ENCODE measurements at regions not wholly inside any gene's neighbourhood (a gene's known extent, or its start where the extent isn't known, plus 50 kb on each side); places are given as distances from the start of the nearest gene placed in this dataset.

DNA sequence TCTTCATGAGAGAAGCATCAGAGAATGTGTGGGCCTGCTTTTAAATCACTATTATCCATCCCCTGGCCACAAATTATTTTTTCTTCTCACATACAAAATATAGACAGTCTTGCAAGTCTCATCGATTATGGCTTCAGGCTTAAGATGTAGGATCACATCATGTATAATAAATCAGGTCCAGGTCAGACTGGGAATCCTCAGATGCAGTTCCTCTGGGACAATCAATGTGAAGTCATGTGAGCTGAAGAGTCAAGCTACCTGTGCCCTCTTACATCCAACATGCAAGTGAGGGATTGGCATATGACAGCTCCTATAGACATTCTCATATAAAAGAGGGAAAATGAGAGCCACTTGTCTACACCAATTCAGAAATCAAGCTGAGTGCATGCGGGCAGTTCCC lies 631.8 kb downstream of the PTPRU start:
- Histone ChIP-seq H3K4me3 (no peak overlapping the region), H3K27ac (no peak overlapping the region), H3K4me1 (no peaks in the 10 kb centered on the region), H3K36me3 (no peaks in the 10 kb centered on the region), H3K27me3 (no peaks in the 10 kb centered on the region; the same call in 1 of the 2 replicates), H3K9me3 (replicated peaks) (no peaks in the 10 kb centered on the region; the same call in 1 of the 2 replicates)
- DNase-seq = no peak

DNA sequence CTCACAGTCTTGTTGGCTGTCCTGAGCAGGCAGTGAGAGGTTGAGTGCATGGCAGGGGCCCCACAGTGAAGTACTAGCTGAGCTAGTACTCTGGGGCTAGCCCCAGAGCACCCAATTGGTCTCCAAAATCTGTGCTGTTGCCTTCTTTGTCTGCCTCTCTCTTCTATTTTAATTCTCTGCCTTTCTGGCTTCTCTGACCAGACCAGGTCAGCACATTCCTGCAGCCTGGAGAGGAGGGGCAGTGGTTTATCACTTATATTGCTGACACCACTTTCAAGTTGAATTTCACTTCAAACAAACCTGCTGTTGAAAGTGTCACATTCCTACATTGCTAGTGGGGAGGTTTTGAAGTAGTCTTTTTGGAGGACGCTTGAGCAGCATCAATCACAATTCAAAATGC lies 628.7 kb downstream of the PTPRU start:
- Histone ChIP-seq H3K4me3 (no peak overlapping the region), H3K4me1 (no peaks in the 10 kb centered on the region), H3K27ac (no peak overlapping the region), H3K9me3 (replicated peaks) (peaks cover 4% of the 10 kb centered on the region; the same call in 1 of the 2 replicates), H3K36me3 (no peaks in the 10 kb centered on the region), H3K27me3 (no peaks in the 10 kb centered on the region; the same call in 1 of the 2 replicates)
- DNase-seq = no peak

DNA sequence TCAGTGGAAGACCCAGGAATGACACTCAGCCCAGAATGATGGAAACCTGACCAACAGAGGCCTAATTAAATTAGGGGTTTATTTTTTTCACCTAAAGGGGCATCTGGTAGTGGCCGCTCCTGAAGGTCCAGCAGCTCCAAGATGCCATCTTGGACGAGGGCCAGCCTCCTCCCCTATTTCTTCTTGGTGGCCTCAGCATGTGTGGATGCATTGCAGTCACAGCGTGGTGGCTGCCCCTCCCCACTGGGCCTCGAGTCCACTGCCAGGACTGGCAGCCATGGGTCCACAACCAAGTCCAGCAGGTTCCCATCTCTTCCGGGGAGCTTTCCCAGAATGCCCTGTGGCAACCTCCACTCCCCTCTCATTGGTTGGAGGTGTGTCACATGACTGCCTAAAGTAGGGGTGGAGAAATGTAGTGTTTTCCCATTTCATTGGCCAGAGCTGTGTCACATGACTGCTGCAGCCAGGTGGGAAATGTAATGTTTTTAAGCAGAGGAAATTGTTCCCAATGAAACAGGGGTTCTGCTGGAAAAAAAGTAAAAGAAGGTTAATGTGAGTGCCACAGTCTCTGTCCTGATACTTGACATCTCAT lies 628.2 kb downstream of the PTPRU start:
- Histone ChIP-seq H3K4me1 (no peaks in the 10 kb centered on the region), H3K9me3 (replicated peaks) (peaks cover 4% of the 10 kb centered on the region; the same call in 1 of the 2 replicates)
- no peak for DNase-seq

DNA sequence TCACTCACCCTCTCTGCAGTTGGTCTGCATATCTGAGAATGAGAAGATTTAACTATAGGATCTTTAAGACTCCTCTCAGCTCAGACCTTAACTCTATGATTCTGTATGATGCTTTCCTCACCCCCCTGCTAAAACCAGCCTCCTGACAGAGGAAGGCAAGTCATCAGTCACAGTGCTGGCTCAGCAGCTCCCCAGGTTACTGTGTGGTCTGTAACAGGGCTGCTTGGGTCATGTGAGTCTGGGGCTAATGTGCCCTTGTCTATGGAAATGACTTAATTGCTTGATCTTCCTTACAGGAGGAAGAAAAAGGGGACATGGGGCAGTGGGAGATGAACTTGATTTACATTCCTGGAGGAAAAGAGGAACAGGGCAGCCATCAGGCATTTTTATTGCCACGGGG lies 625.6 kb downstream of the PTPRU start:
- Histone ChIP-seq H3K36me3 (no peaks in the 10 kb centered on the region), H3K27ac (no peak overlapping the region)
- DNase-seq = no peak

More for the DNA sequence above, 628.2 kb downstream of the PTPRU start:
- Histone ChIP-seq H3K27ac (no peak overlapping the region), H3K4me3 (no peak overlapping the region), H3K36me3 (no peaks in the 10 kb centered on the region), H3K27me3 (no peaks in the 10 kb centered on the region; the same call in 1 of the 2 replicates)

DNA sequence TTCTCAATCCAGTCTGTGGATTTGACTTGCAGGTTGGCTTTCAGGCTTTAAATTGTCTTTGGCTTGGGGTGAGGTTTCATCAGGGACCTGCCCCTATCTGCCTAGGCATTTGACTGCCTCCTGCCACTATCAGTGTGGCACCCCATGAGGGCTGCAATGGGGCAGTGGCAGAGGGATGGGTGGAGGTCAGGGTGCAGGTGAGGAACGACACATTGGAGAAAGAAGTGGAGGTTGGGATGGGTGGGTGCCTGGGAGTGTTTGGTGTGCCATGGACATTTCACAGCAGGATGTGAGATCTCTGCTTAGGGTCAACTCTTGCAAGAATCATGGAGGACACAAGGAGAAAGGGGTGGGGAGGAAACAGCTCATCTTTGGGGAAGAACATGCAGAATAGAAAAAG lies 625.1 kb downstream of the PTPRU start:
- DNase-seq = no peak
- Histone ChIP-seq H3K27me3 (no peaks in the 10 kb centered on the region; the same call in 1 of the 2 replicates), H3K4me1 (no peaks in the 10 kb centered on the region; the same call in 1 of the 2 replicates), H3K36me3 (no peaks in the 10 kb centered on the region), H3K9me3 (replicated peaks) (peaks cover 4% of the 10 kb centered on the region; the same call in 1 of the 2 replicates), H3K27ac (no peak overlapping the region), H3K4me3 (no peak overlapping the region)

More for the DNA sequence above, 625.6 kb downstream of the PTPRU start:
- H3K9me3 ChIP-seq (replicated peaks) = peaks cover 4% of the 10 kb centered on the region; the same call in 1 of the 2 replicates
- no peak overlapping the region for H3K4me3 ChIP-seq
- H3K4me1 ChIP-seq = no peaks in the 10 kb centered on the region; the same call in 1 of the 2 replicates
- no peaks in the 10 kb centered on the region; the same call in 1 of the 2 replicates for H3K27me3 ChIP-seq

DNA sequence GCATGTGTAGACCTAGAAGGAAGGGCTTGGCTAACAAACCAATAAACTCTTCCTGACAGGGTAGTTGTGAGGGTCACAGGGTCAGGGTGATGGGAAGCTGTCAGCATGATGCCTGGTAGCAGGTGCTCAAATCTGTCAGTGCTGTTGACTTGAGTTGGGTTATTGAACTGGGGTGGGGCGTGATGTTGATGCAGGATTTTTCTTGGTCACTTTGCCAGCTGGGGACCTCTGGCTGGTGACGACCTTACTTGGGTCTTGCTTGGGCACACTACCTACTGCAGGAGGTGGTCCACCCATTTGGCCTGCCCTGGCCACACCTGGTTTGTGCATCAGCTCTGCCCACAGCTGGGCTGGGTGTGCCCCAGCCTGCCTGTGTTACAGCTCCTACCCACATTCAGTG lies 624.4 kb downstream of the PTPRU start:
- no peaks in the 10 kb centered on the region for H3K36me3 ChIP-seq
- peaks cover 3% of the 10 kb centered on the region; the same call in 1 of the 2 replicates for H3K27me3 ChIP-seq
- DNase-seq = no peak
- H3K4me1 ChIP-seq = no peaks in the 10 kb centered on the region; the same call in 1 of the 2 replicates
- H3K9me3 ChIP-seq (replicated peaks) = peaks cover 4% of the 10 kb centered on the region; the same call in 1 of the 2 replicates
- H3K27ac ChIP-seq = no peak overlapping the region
- no peak overlapping the region for H3K4me3 ChIP-seq

DNA sequence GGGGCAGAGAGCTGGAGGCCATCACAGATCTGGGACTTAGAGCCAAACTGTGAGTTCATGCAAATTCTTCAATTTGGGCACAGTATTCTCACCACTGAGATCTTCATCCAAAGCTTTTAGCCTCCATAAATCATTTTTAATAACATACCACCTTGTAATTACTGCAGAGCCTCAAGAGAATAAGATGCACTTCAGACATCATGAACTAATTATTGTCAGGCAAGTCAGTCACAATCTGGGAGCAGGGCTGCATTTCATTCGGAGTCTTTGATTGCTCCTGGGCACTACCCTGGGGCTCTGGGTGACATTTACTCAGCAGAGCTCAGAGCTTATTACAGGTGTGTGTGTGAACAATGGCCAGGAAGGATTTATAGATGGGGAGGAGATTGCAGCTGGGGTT lies 623.7 kb downstream of the PTPRU start:
- Histone ChIP-seq H3K9me3 (replicated peaks) (peaks cover 4% of the 10 kb centered on the region; the same call in 1 of the 2 replicates), H3K4me1 (no peaks in the 10 kb centered on the region; the same call in 1 of the 2 replicates), H3K27ac (no peak overlapping the region), H3K36me3 (no peaks in the 10 kb centered on the region), H3K4me3 (no peak overlapping the region), H3K27me3 (peaks cover 9% of the 10 kb centered on the region)
- DNase-seq = no peak

DNA sequence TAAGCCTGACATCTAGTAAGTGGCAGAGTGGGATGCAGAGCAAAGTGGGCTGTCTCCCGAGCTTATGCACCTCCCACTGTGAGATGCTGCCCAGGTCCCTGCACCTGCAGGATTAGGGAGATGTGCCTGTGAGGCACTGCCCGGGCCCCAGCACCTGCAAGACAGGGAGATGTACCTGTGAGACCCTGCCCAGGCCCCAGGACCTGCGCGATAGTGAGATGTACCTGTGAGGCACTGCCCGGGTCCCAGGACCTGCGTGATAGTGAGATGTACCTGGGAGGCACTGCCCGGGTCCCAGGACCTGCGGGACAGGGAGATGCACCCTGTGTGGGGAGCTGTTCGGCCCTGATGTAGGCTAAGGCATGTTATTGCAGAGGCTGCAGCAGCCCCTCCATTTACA lies 622.8 kb downstream of the PTPRU start:
- Histone ChIP-seq H3K4me1 (no peaks in the 10 kb centered on the region; the same call in 1 of the 2 replicates), H3K9me3 (replicated peaks) (peaks cover 4% of the 10 kb centered on the region; the same call in 1 of the 2 replicates), H3K4me3 (no peak overlapping the region), H3K27me3 (peaks cover 10% of the 10 kb centered on the region), H3K36me3 (no peaks in the 10 kb centered on the region), H3K27ac (no peak overlapping the region)
- no peak for DNase-seq

DNA sequence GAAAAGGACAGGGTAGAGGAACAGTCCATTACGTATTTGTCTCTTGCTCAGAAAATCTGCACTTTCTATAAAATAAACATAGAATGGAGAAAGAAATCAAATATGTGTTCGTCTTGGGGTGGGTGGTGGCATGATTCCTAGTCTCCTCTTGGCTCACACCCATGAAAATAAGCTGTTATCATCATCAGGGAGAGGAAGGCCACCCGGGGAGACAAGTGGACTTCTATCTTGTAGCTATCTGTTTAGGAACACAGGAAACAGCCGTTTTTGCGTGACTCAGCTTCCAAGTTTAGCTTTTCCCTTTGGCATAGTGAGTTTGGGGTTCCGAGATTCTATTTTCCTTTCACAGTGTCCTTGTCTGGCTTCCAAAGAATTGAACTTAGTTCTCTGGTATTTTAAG lies 622.3 kb downstream of the PTPRU start:
- Histone ChIP-seq H3K27me3 (peaks cover 10% of the 10 kb centered on the region), H3K9me3 (replicated peaks) (peaks cover 4% of the 10 kb centered on the region; the same call in 1 of the 2 replicates), H3K4me3 (no peak overlapping the region), H3K4me1 (no peaks in the 10 kb centered on the region; the same call in 1 of the 2 replicates), H3K36me3 (no peaks in the 10 kb centered on the region), H3K27ac (no peak overlapping the region)
- peak in 1 of 2 experiments; percentile 21 for DNase-seq

DNA sequence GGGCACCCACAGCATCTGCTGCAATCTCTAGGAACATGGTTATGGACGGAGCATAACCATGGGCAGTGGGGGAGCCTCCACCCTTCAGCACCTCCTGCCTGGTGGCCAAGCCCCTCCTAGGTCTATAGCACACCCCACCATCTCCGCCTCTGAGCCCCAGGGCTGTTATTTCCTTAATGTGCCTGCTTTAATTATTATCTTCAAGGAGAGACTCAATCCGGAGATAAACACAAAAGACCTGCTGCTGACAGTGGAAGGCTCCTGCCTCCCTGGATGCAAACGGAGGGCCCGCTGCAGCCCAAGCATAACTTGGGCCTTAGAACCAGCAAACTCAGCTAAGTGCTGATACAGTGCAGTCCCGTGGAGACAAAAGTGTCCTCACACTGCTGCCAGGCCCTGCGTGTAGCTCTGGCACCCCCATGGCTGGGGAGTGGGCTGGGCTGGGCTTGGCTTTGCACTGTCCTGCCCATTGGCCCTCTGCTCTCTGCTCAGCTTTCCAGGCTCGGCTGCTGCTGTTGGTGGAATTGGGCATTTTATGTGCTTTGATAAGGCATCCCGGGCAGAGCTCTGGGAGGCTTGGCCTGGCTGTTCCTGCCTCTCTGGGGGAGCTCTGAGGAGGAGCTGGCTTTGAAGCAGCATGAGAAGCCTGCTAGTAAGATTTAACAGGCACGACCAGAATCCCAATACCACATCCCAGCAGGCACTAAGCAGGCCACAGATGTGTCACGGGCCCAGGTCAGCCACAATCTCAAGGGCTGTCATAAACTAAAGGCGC lies 620.2 kb downstream of the PTPRU start:
- Histone ChIP-seq H3K4me3 (no peak overlapping the region), H3K9me3 (replicated peaks) (peaks cover 4% of the 10 kb centered on the region; the same call in 1 of the 2 replicates), H3K36me3 (no peaks in the 10 kb centered on the region), H3K4me1 (no peaks in the 10 kb centered on the region; the same call in 1 of the 2 replicates), H3K27ac (no peak overlapping the region), H3K27me3 (peaks cover 10% of the 10 kb centered on the region)
- no peak for DNase-seq

DNA sequence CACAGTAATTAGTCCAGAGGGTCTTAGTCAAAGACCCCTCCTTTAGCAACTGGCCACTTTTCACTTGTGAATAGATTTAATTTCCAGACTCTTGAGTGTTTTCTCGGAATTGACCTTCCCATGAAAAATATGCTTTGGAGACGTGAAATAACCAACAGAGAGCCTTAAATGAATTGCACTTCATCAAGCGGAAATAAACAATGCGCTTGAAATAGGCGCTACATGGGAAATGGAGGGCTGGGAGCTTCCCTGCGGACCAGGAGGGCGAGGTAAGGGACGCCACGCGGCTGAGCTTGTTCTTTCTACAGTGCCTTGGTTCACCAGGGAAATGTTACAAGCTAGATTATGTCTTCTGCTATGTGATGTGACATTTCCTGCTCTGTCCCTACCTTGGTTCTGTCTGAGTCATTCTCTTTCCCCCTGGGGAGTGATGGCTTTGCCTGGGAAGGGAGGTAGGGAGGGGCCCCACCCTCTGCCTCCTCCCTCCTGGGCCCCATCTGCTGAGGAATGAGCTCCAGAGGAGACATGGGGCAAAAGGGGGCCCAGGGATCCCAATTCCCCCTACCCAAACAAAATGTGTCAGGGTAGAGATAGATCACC lies 619.3 kb downstream of the PTPRU start:
- no peak for DNase-seq
- H3K36me3 ChIP-seq = no peaks in the 10 kb centered on the region
- no peak overlapping the region for H3K27ac ChIP-seq
- H3K4me1 ChIP-seq = no peaks in the 10 kb centered on the region; the same call in 1 of the 2 replicates
- no peak overlapping the region for H3K4me3 ChIP-seq
- H3K9me3 ChIP-seq (replicated peaks) = no peaks in the 10 kb centered on the region
- peaks cover 10% of the 10 kb centered on the region for H3K27me3 ChIP-seq

DNA sequence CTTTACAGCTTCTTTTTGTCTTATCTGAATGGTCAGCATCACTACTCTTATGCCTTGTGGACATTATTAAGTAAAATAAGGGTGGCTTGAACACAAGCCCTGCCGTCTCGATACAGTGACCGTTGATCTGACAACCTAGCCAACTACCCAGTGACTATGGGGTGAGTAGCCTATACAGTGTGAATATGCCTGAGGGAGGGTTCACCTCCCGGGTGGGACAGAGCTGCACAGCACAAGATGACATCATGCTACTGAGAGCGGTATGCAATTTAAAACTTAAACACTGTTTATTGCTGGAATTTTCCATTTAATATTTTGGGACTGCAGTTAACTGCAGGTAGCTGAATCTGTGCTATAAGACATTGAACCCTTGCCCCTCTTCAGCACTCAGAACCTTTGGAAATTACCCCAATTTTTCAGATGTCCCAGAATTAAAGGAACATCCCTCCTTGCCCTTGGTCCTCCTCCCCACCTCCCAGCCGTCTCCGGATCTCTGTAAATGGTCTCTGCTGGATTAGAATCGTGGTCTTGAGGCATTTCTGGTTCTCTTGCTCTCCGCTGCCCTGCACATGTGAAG lies 618.5 kb downstream of the PTPRU start:
- no peak for DNase-seq
- no peak overlapping the region for H3K27ac ChIP-seq
- H3K27me3 ChIP-seq = peaks cover 10% of the 10 kb centered on the region
- H3K36me3 ChIP-seq = no peaks in the 10 kb centered on the region
- no peaks in the 10 kb centered on the region for H3K9me3 ChIP-seq (replicated peaks)
- no peak overlapping the region for H3K4me3 ChIP-seq
- H3K4me1 ChIP-seq = no peaks in the 10 kb centered on the region; the same call in 1 of the 2 replicates

DNA sequence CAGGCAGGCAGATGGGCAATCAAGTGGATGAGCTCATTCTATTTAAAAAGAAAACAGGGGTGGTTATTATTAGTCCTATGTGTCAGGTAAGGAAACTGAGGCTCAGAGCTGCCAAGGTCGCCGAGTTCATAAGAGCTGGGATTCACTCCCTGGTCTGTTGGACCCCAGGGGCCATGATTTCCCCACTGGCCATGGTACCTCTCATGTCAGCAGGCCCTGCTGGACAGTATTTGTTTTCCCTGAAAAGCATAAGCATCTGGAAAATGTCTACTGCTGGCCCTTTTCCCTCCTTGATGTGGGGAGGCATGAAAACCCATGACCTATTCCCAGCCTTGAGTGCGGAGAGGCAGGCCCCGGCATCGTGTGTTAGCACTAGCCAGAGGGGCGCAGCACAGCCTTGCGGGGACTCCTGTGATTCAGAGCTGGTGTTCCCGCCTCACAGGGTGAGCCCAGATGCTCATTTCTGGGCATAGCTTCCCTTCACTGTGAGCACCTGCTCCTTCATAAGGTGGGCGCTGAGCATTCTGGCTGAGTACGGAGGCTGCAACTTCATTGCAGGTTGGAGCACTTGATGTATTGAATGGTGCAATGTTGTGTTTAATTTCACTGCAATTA lies 617.5 kb downstream of the PTPRU start:
- H3K4me1 ChIP-seq = no peaks in the 10 kb centered on the region; the same call in 1 of the 2 replicates
- H3K4me3 ChIP-seq = no peak overlapping the region
- no peak for DNase-seq
- H3K9me3 ChIP-seq (replicated peaks) = no peaks in the 10 kb centered on the region
- no peak overlapping the region for H3K27ac ChIP-seq
- no peaks in the 10 kb centered on the region for H3K36me3 ChIP-seq
- H3K27me3 ChIP-seq = peaks cover 10% of the 10 kb centered on the region

DNA sequence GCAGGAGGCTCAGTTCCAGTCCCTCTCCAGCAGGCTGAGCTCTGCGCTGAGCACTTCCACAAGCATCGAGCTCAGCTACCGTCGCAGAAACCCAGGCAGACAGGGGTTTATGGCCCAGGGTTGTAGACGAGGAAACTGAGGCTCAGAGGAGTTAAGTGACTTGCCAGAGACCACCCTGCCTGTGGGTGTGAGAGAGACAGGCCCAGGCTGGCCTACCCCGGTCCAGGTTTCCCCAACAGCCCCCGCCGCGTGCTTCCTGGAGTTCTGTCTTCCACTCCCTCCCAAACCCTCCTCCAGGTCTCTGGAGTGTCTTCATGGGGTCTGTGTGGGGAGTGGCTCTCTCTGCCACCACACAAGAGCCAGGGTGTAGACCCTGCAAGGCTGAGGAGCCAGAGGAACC lies 615.9 kb downstream of the PTPRU start:
- no peaks in the 10 kb centered on the region for H3K9me3 ChIP-seq (replicated peaks)
- H3K27me3 ChIP-seq = peaks cover 10% of the 10 kb centered on the region
- no peak overlapping the region for H3K27ac ChIP-seq
- no peaks in the 10 kb centered on the region for H3K4me1 ChIP-seq
- no peak for DNase-seq
- H3K4me3 ChIP-seq = no peak overlapping the region
- no peaks in the 10 kb centered on the region for H3K36me3 ChIP-seq
